ENCODE measurements at regions not wholly inside any gene's neighbourhood (a gene's known extent, or its start where the extent isn't known, plus 50 kb on each side); places are given as distances from the start of the nearest gene placed in this dataset.

GRCh38 chr12:75818863-75819262, 212.7 kb downstream of the PHLDA1 start:
- ChIA-PET POLR2A (no interaction called here), CTCF (no interaction called here)
- DNase-seq (ENCODE audit: extremely low spot score) = no peak
- TF ChIP-seq FOXA1 (IDR thresholded peaks at IDR 0.05) (no peak), LEF1 (IDR thresholded peaks at IDR 0.05; ENCODE audit: borderline replicate concordance) (no peak), SUZ12 (IDR thresholded peaks at IDR 0.05) (no peak), NFRKB (IDR thresholded peaks at IDR 0.05) (no peak), FOXM1 (IDR thresholded peaks at IDR 0.05; ENCODE audit: borderline replicate concordance) (no peak), HDGF (IDR thresholded peaks at IDR 0.05; ENCODE audit: borderline replicate concordance) (no peak), ARNT (IDR thresholded peaks at IDR 0.05) (no peak), SP1 (IDR thresholded peaks at IDR 0.05) (no peak), L3MBTL2 (conservative IDR thresholded peaks at IDR 0.05) (no peak), ZNF384 (IDR thresholded peaks at IDR 0.05) (no peak), TARDBP (IDR thresholded peaks at IDR 0.05) (no peak), CTBP1 (IDR thresholded peaks at IDR 0.05; ENCODE audit: borderline replicate concordance) (no peak), BHLHE40 (IDR thresholded peaks at IDR 0.05; ENCODE audit: borderline replicate concordance) (no peak), ELF4 (IDR thresholded peaks at IDR 0.05) (no peak), PKNOX1 (IDR thresholded peaks at IDR 0.05) (no peak), FOXK2 (IDR thresholded peaks at IDR 0.05) (no peak)

DNA sequence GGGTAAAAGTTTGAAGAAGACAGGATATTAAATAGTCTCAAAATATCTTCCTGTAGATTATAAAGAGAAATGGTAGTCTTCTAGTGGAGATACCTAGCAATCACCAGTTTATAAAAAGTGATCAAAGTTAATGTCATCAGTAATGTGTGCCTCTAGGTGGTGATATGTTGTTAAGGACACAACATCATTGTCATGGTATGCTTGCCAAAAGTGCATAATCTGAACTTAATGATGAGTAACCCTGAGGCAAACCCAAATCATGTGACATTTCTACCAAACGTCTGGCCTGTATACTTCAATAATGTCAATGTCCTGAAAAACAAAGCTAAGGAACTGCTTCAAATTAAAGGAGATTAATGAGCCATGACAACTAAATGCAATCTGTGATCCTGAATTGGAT, 214.7 kb downstream of the PHLDA1 start:
- TF ChIP-seq HDGF (IDR thresholded peaks at IDR 0.05; ENCODE audit: borderline replicate concordance) (no peak), ZNF384 (IDR thresholded peaks at IDR 0.05) (no peak), SUZ12 (IDR thresholded peaks at IDR 0.05) (no peak), LEF1 (IDR thresholded peaks at IDR 0.05; ENCODE audit: borderline replicate concordance) (no peak), L3MBTL2 (conservative IDR thresholded peaks at IDR 0.05) (no peak), FOXM1 (IDR thresholded peaks at IDR 0.05; ENCODE audit: borderline replicate concordance) (no peak), PKNOX1 (IDR thresholded peaks at IDR 0.05) (no peak), FOXK2 (IDR thresholded peaks at IDR 0.05) (no peak), SP1 (IDR thresholded peaks at IDR 0.05) (no peak), FOXA1 (IDR thresholded peaks at IDR 0.05) (no peak), ELF4 (IDR thresholded peaks at IDR 0.05) (no peak), CTBP1 (IDR thresholded peaks at IDR 0.05; ENCODE audit: borderline replicate concordance) (no peak), ARNT (IDR thresholded peaks at IDR 0.05) (no peak), BHLHE40 (IDR thresholded peaks at IDR 0.05; ENCODE audit: borderline replicate concordance) (no peak), TARDBP (IDR thresholded peaks at IDR 0.05) (no peak), NFRKB (IDR thresholded peaks at IDR 0.05) (no peak)
- CTCF ChIA-PET = interaction anchor here (0.5 kb wide), 1 partner anchor 644 kb away, joined by 4 read pairs; no protein-coding TSS in a partner anchor
- DNase-seq (ENCODE audit: extremely low spot score) = no peak
- POLR2A ChIA-PET = no interaction called here

DNA sequence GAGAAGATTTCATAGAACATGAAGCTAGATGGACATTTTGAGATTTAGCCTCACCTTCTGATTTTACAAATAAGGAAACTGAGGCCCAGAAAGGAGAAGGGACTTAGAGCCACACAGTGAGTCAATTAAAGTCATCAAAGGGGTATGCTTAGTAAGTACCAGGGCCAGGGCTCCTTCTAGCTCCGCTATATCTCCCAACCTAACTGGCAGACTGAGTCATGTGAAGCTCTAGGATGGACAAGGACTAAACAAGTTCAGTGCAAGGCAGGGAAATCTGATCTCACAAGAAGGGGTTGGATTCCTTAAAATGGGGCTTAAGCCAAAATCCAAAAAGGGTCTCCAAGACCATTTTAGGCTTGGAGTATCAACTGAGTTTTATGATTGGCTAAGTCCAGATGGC, 215.8 kb downstream of the PHLDA1 start:
- DNase-seq (ENCODE audit: extremely low spot score) = no peak
- TF ChIP-seq SP1 (IDR thresholded peaks at IDR 0.05) (no peak), ELF4 (IDR thresholded peaks at IDR 0.05) (no peak), L3MBTL2 (conservative IDR thresholded peaks at IDR 0.05) (no peak), LEF1 (IDR thresholded peaks at IDR 0.05; ENCODE audit: borderline replicate concordance) (no peak), FOXA1 (IDR thresholded peaks at IDR 0.05) (no peak), TARDBP (IDR thresholded peaks at IDR 0.05) (no peak), ZNF384 (IDR thresholded peaks at IDR 0.05) (no peak)
- ChIA-PET CTCF (no interaction called here), POLR2A (no interaction called here)

DNA sequence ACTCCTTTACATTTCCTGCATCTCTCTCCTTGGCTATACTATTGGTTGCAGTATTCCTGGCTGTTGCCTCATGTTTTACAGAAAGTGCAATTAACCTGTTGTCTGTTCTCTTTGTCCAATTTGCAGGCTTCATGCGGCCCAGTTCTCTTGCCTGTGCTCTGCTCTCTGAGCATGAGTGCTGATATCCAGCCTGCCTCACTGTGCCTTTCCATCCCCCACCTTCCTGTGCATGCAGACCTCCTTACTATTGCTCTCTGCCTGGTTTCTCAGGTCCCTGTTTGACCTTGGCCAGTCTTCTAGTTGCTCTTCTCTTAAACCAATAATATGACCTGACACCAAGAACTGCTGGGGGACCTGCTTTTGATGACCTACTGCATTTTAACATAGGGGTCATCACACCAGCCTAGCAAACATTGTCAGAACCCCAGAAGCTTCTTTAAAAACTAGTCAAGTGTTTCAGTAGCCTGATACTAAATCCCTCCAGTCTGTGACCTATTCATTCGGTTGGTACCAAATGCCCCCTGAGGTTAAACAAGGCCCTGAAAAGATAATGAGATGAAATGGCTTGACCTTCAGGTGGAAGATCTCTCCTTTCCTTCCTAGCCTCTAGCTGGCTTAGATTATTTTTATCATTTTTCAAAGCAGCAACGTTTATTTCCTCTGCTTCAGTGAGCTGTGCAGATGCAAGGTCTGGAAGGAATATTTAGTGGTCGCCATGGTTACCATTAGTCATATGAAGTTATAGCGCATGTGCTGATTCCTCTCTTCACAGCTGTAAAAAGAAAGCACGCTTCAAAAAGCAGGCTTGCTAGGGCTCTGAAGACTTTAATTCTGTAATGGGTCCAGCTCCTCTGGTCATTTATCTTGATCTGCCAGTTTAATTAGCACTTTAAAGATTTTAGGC, 216.5 kb downstream of the PHLDA1 start:
- TF ChIP-seq L3MBTL2 (conservative IDR thresholded peaks at IDR 0.05) = no peak
- TF ChIP-seq BHLHE40 (IDR thresholded peaks at IDR 0.05; ENCODE audit: borderline replicate concordance) = no peak
- no peak for TF ChIP-seq ZNF384 (IDR thresholded peaks at IDR 0.05)
- TF ChIP-seq FOXM1 (IDR thresholded peaks at IDR 0.05; ENCODE audit: borderline replicate concordance) = no peak
- TF ChIP-seq LEF1 (IDR thresholded peaks at IDR 0.05; ENCODE audit: borderline replicate concordance) = no peak
- TF ChIP-seq SUZ12 (IDR thresholded peaks at IDR 0.05) = no peak
- TF ChIP-seq ELF4 (IDR thresholded peaks at IDR 0.05) = no peak
- TF ChIP-seq HDGF (IDR thresholded peaks at IDR 0.05; ENCODE audit: borderline replicate concordance) = no peak
- no peak for TF ChIP-seq ARNT (IDR thresholded peaks at IDR 0.05)
- TF ChIP-seq TARDBP (IDR thresholded peaks at IDR 0.05) = no peak
- no peak for TF ChIP-seq FOXK2 (IDR thresholded peaks at IDR 0.05)
- no peak for TF ChIP-seq FOXA1 (IDR thresholded peaks at IDR 0.05)
- no peak for TF ChIP-seq PKNOX1 (IDR thresholded peaks at IDR 0.05)
- no peak for TF ChIP-seq SP1 (IDR thresholded peaks at IDR 0.05)
- TF ChIP-seq NFRKB (IDR thresholded peaks at IDR 0.05) = no peak
- TF ChIP-seq CTBP1 (IDR thresholded peaks at IDR 0.05; ENCODE audit: borderline replicate concordance) = no peak
- POLR2A ChIA-PET = no interaction called here
- CTCF ChIA-PET = no interaction called here
- no peak for DNase-seq (ENCODE audit: extremely low spot score)

DNA sequence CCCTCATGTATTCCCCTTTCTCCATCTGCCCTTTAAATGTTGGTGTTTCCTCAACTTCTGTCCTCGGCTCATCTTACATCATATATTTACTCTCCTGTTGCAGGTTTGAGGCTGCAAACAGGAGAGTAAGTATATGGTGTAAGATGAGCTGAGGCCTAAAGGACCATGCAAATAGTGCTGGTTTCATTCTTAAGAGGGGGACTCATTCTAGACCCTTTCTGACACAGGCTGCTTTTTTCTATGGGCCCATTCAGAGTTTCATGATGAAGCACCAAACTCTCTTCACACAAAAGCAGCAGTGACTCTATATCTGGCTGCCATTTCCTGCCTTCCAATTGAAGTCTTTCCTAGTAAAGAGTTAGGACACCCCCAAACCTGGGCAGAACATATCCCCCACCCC, 218.5 kb downstream of the PHLDA1 start:
- ChIA-PET CTCF (no interaction called here), POLR2A (no interaction called here)
- TF ChIP-seq LEF1 (IDR thresholded peaks at IDR 0.05; ENCODE audit: borderline replicate concordance) = no peak
- no peak for TF ChIP-seq SP1 (IDR thresholded peaks at IDR 0.05)
- TF ChIP-seq BHLHE40 (IDR thresholded peaks at IDR 0.05; ENCODE audit: borderline replicate concordance) = no peak
- TF ChIP-seq NFRKB (IDR thresholded peaks at IDR 0.05) = no peak
- TF ChIP-seq FOXM1 (IDR thresholded peaks at IDR 0.05; ENCODE audit: borderline replicate concordance) = no peak
- no peak for TF ChIP-seq TARDBP (IDR thresholded peaks at IDR 0.05)
- TF ChIP-seq SUZ12 (IDR thresholded peaks at IDR 0.05) = no peak
- DNase-seq (ENCODE audit: extremely low spot score) = no peak
